Left renal cortex interstitium (tissue), 4 donors: ENCODE measurements at regions not wholly inside any gene's neighbourhood (a gene's known extent, or its start where the extent isn't known, plus 50 kb on each side); places are given as distances from the start of the nearest gene placed in this dataset.
"Not testable (repeated sequence)": the region's sequence is repeated elsewhere in the genome, so short reads cannot be mapped to it uniquely, and the experiment has no call there.

Experiments
- DNase-seq, 4 donors: peaks; one replicate each; pipeline ENCODE4 v3.0.0-alpha.2; 2013; ENCODE audit warnings: low read depth in 4 of 4, low spot score in 2 of 4, missing footprints in 1 of 4

DNA sequence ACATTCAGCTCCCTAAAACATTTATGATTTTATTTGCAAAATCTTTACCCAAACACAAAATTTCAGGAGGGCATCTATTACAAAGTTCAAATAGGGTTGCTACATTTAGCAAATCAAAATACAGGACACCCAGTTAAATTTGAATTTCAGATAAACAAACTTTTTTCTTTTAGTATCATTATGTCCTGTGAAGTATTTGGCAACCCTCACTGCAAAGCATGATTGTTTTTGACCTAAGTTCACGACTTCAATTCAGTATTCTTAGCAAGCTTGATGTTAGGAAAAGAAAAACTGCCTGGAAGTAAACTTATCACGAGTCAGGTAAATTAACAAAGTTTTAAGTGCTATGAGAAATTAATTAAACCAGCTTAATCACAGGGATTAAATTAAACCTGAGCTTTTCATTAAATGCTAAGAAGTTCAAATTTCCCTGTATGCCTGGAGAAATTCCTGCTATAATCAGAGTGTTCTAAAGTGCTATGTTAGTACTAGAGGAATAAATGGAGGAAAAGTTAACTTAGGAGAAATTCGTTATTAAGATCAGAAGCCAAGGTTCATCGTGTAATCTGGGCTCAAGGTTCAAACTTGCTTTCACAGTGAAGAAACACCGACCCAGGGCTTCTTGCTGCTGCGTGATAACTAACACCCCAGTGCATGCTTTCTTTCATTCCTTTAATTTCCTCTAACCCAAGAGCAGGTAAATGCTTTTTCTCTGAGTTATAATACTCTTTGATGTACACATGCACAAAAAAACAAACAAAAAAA, 298.1 kb downstream of the FOXO1 start:
- DNase-seq, result no peak

- DNase-seq, result no peak
Observed at GRCh38 chr13:40370661-40371060, 295.8 kb downstream of the FOXO1 start.

DNA sequence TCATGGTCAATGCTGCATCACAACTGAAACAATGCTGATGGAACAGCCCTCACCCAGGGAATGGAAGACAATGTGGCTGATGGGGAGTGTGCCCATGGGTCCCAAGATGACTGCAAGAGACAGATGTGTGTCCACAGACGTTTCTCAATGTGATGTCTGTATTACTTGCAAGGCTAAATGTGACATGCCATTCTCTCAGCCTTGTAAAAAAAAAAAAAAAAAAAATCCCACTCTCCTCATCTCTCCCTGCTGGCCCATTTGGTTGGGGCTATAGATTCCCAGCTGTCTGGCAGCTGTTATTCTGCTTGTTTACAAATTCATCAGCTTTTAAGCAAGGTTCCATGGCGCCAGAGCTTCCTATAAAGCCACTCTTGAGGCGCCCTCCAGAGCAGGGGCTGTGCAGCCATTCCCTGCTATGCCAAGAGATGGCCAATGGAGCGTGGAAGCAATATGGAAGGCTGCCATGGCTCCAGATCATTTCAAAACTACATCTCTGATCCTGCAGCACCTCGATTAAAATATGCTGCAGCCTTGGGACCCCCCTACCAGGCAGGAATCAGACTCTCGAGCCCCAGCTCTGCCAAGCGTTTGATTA, 294.8 kb downstream of the FOXO1 start:
- no peak for DNase-seq

DNA sequence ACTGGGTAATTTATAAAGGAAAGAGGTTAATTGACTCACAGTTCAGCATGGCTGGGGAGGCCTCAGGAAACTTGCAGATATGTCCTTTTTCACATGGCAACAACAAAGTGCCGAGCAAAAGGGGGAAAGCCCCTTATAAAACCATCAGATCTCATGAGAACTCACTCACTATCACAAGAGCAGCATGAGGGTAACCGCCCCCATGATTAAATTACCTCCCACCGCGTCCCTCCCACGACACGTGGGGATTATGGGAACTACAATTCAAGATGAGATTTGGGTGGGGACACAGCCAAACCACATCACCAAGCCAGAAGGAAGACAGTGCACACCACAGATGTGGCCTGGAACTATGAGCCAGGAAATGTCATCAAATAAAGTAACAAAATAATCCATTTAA, 292.8 kb downstream of the FOXO1 start:
- not testable (repeated sequence) for DNase-seq

GRCh38 chr13:40375489-40376171, 290.8 kb downstream of the FOXO1 start:
- DNase-seq, result no peak

DNA sequence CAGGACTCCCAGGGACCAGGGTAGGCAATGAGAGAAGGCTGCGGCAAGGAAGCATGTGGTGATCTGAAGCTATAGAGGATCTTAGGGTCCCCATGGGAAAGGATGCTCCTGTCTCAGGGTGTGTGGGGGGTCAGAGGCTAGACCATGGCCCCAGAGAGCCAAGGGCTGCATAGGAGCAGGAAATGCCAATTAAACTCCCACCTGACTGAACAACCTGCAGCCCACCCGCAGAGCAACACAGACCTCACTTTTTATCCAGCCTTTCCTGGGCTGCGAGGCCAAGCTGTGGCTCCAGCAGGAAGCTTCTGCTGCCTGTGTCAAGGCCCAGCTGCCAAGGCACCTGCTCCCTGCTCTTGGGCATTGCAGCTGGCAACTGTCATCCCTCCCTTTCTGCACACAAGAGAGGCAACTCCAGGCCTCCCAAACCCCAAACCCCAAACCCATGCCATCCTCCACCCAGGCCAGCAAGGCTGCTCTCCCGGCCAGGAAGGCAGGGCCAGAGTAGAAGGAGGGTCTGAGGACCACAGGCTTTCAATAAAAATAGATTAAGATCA, 290.1 kb downstream of the FOXO1 start:
- no peak for DNase-seq

GRCh38 chr13:40376867-40377535, 289.4 kb downstream of the FOXO1 start:
- no peak for DNase-seq

DNA sequence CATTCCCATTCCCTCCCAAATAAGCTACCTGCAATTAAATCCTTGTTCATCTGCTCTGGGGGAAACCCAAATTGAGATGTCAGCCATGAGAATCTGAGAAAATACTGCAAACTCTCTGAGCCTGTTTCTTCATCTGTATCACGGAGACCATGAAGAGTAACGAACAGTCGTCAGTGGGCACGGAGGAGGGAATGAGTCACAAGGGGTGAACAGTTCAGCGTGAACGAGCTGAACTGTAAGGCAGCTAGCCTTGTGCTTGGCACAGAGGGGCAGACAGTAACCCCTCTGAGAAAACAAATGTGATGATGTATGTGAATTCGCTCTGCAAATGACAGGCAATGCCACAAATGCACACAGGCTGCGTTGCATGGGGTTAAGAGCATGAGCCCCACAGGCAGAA, 288.7 kb downstream of the FOXO1 start:
- no peak for DNase-seq

DNA sequence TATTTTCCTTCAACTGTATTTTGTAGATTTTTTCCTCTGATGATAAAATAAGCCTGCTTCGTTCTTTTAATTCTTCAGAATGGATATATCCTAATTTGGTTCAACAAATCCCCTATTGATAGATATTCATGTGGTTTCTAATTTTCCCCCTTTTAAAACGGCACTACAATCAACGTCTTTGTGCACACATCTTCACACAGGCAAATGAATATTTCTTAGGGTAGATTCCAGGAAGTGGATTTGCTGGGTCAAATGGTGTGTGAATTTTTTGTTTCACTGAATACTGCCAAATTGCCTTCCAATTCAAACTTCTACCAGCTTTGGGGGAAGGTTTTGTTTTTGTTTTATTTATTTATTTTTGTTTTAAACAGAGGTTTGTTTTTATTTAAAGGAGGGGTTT, 287.2 kb downstream of the FOXO1 start:
- no peak for DNase-seq

GRCh38 chr13:40379794-40380578, 286.5 kb downstream of the FOXO1 start:
- no peak for DNase-seq

DNA sequence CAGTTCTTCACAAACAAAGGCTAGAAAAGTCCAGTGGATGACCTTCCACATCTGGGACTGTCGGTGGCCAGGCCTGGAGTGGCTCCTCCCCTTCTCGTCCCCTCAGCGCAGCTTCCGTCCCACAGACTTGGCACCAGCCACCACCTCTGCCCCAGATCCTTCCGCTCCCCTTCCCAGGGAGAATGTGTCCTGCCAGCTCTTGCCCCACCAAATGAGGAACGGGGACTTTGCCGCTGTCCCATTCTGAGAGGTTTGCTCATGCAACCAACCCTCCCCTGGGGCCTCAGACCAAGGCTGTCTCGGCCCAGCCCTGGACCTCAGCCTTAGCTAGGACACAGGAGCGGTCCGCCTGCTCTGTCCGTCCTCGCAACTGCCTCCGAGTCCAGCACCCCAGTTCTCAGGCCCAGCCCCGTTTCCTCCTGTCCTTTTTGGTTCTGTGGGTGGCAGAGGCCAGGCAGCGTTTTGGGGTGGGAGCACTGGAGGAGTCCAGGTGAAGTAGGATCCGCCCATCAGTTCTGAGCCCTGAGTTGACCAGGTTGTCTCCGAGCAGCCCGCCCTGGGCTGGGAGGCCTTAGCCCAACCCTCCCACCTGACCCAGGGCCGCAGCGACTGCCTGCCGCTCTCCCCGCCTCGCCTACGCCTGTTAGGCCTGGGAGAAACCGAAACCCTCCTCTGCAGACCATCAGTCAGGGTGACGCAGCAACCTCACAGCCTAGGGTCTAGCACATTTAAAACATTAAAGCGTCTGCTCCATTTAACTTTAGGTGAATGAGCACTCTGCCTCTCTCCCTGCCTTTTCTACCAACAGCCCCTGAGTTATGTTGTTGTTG, 284.3 kb downstream of the FOXO1 start:
- no peak for DNase-seq

- DNase-seq, result no peak
Observed at GRCh38 chr13:40383132-40383531, 283.3 kb downstream of the FOXO1 start.

DNA sequence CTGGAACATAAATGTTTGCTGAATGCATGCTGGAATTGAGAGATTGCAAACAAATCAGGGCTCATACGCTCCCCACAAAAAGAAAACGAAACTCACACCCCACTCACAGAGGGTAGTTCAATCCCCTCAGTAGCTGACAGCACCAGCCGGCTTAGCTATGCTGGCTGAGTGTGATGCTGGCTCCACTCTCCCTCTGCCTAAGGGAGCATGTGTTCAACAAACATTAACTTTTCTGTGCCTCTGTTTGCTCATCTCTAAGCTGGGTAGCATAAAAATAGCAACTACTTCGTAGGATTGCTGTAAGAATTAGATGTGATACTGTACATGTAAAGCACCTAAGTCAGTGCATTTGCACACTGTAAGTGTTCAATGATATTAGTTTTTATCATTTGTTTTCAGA, 282.6 kb downstream of the FOXO1 start:
- DNase-seq, result no peak

- DNase-seq, result no peak
Observed at GRCh38 chr13:40384976-40385857, 281.2 kb downstream of the FOXO1 start.

DNA sequence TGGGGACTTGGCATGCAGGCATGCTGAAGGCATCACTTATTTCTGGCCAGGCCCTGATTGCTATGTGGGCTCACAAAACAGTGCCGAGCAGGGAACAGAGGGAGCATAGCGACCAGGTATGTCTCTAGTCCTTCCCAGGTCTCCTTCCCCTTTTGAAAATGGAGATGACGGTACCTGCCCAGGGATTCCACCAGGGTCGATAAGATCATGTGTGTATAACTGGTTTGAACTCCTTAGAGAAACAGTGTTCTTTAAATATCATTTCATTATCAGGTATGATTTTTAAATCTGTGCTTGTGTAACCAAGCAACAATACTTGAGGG, 280.6 kb downstream of the FOXO1 start:
- no peak for DNase-seq

- DNase-seq, result no peak
Observed at GRCh38 chr13:40386586-40386985, 279.9 kb downstream of the FOXO1 start.

GRCh38 chr13:40387775-40388174, 278.7 kb downstream of the FOXO1 start:
- DNase-seq, result no peak

DNA sequence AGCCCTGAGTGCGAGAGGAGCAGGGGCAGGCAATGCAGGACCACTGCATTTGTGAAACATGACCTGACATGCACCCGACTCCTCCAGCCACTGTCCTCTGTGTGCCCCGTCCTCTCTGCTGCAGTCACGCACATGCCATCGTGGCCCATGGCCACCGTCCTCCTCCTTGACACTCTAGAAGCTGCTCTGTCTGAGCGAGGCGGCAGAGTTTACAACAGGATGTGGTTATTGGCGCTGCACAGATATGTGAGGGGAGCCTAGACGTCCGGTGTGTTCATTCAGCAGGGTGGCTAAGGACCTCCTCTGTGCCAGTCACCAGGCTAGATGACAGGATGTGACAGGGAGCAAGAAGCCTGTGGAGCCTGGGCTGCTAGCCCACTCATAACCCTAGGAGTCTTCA, 277.8 kb downstream of the FOXO1 start:
- DNase-seq, result no peak
